CD4-positive, alpha-beta T cell treated with Interleukin-17A for 1 hour (primary cell): ENCODE measurements at regions not wholly inside any gene's neighbourhood (a gene's known extent, or its start where the extent isn't known, plus 50 kb on each side); places are given as distances from the start of the nearest gene placed in this dataset.

ENCODE experiments used
- DNase-seq: peaks from one replicate; pipeline ENCODE4 v3.0.0-alpha.2; 2020

GRCh38 chr11:97814325-97814959 is 1206.3 kb upstream of the CNTN5 start:
- DNase-seq, result no peak

- no peak for DNase-seq
Measured at GRCh38 chr11:97815667-97816066, 1205.1 kb upstream of the CNTN5 start.

GRCh38 chr11:97832451-97832850 is 1188.3 kb upstream of the CNTN5 start:
- DNase-seq, result no peak

- no peak for DNase-seq
Measured at GRCh38 chr11:97833412-97833811, 1187.3 kb upstream of the CNTN5 start.

GRCh38 chr11:97844016-97844415 is 1176.7 kb upstream of the CNTN5 start:
- DNase-seq, result no peak

- no peak for DNase-seq
Measured at GRCh38 chr11:97847730-97848129, 1173.0 kb upstream of the CNTN5 start.

- no peak for DNase-seq
Measured at GRCh38 chr11:97850701-97851100, 1170.0 kb upstream of the CNTN5 start.

GRCh38 chr11:97854357-97854756 is 1166.4 kb upstream of the CNTN5 start:
- no peak for DNase-seq

GRCh38 chr11:97854877-97855276 is 1165.9 kb upstream of the CNTN5 start:
- no peak for DNase-seq

GRCh38 chr11:97856666-97857065 is 1164.1 kb upstream of the CNTN5 start:
- no peak for DNase-seq

GRCh38 chr11:97860237-97860636 is 1160.5 kb upstream of the CNTN5 start:
- no peak for DNase-seq

- no peak for DNase-seq
Measured at GRCh38 chr11:97862021-97862420, 1158.7 kb upstream of the CNTN5 start.

GRCh38 chr11:97865424-97866012 is 1155.2 kb upstream of the CNTN5 start:
- DNase-seq, result no peak

GRCh38 chr11:97871816-97872215 is 1148.9 kb upstream of the CNTN5 start:
- no peak for DNase-seq

- no peak for DNase-seq
Measured at GRCh38 chr11:97880209-97880608, 1140.5 kb upstream of the CNTN5 start.

GRCh38 chr11:97883086-97883485 is 1137.7 kb upstream of the CNTN5 start:
- no peak for DNase-seq

- no peak for DNase-seq
Measured at GRCh38 chr11:97888641-97889040, 1132.1 kb upstream of the CNTN5 start.

GRCh38 chr11:97890466-97890865 is 1130.3 kb upstream of the CNTN5 start:
- no peak for DNase-seq

- no peak for DNase-seq
Measured at GRCh38 chr11:97893612-97894011, 1127.1 kb upstream of the CNTN5 start.

- no peak for DNase-seq
Measured at GRCh38 chr11:97894978-97895377, 1125.8 kb upstream of the CNTN5 start.

- DNase-seq, result no peak
Measured at GRCh38 chr11:97895572-97895971, 1125.2 kb upstream of the CNTN5 start.

GRCh38 chr11:97902828-97903227 is 1117.9 kb upstream of the CNTN5 start:
- no peak for DNase-seq

- DNase-seq, result no peak
Measured at GRCh38 chr11:97905101-97905500, 1115.6 kb upstream of the CNTN5 start.

- no peak for DNase-seq
Measured at GRCh38 chr11:97905671-97906070, 1115.1 kb upstream of the CNTN5 start.

GRCh38 chr11:97908354-97908753 is 1112.4 kb upstream of the CNTN5 start:
- no peak for DNase-seq
